ENCODE measurements at regions not wholly inside any gene's neighbourhood (a gene's known extent, or its start where the extent isn't known, plus 50 kb on each side); places are given as distances from the start of the nearest gene placed in this dataset.
"Not testable (repeated sequence)": the region's sequence is repeated elsewhere in the genome, so short reads cannot be mapped to it uniquely, and the experiment has no call there.

- DNase-seq: no peak
Observed at GRCh38 chr2:19646987-19647386, 254.8 kb downstream of the TTC32 start.

DNA sequence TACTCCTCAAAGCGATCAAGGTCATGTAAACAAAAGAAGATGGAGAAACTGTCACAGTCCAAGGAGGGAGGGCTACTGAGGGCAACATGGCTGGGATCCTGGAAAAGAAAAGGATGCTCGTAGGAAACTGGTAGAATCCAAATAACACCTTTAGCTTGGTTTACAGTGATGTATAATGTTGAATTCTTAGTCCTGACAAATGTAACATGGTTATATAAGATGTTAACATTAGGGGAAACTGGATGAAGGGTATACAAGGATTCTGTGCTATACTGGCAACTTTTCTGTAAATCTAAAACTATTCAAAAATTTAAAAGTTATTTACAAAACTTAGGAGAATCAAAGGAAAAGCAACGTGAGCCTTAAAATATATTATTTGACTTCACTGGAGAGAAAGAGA, 257.0 kb downstream of the TTC32 start:
- DNase-seq: no peak

GRCh38 chr2:19643117-19643518, 258.7 kb downstream of the TTC32 start:
- DNase-seq: no peak

- DNase-seq: no peak
Observed at GRCh38 chr2:19642501-19642900, 259.3 kb downstream of the TTC32 start.

GRCh38 chr2:19635951-19636510, 265.8 kb downstream of the TTC32 start:
- no peak for DNase-seq

GRCh38 chr2:19632403-19632991, 269.3 kb downstream of the TTC32 start:
- DNase-seq: no peak

DNA sequence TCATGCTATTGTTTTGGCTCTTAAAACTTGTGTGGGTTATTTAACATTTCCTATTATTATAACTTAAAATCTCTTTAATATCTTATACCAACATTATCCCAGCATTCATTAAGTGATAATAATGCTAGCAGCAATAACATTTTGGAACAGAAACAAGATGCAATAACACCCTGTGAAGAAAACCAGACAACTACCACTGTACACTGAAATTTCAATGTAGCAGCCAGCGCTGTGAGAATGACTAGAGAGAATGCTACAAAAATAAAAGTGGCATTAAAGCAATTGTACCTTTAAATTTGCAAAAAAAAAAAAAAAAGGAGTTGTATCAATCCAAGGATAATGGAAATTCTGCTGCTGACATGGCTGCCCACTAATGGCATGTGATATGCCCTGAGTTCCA, 269.9 kb downstream of the TTC32 start:
- DNase-seq: no peak

DNA sequence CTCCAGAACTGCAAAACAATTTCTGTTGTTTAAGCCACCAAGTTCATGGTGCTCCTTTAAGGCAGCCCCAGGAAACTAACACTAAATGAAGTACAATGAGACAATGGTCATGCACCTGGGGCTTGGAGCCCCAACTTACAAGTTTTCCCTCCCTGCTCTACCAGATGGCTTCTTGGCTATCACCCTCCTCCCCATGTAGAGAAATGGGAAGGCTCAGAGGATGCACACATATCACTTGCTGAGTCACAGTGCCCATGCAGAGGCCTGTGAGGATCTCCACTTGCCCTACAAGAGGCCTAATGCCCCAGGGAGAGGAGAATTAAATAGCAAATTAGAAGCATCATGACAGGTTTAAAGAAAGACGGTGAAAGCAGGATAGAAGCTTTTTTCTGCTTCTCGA, 270.9 kb downstream of the TTC32 start:
- no peak for DNase-seq

DNA sequence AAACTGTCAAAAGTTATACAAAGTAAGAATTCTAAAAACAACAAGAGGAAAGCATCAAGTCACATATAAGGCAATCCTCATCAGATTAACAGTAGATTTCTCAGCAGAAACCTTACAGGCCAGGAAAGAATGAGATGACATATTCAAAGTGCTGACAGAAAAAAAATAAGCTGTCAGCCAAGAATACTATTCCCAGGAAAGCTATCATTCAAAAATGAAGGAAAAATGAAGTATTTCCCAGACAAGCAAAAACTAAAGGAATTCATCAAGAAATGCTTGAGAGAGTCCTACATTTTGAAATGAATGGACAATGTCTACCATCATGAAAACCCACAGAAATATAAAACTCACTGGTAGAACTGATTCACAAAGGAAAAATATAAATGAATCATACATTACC, 268.9 kb upstream of the OSR1 start:
- no peak for DNase-seq

DNA sequence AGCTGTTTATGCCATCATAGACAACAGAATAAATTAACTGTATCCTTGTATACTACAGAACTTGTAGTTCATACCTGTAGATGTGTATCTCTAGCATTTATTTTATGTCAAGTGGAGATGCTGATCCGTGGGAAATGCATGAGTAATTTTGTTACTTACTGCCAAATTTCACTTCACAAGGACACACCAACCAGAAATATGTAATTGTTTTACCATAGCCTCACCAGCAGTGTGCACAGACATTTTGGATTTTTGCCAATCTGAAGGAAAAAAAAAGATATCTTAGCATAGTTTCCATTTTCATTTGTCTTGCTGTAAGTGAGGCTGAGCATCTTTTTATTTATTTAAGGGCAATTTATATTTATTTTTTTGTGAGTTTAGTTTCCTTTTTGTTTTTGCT, 265.1 kb upstream of the OSR1 start:
- no peak for DNase-seq

DNA sequence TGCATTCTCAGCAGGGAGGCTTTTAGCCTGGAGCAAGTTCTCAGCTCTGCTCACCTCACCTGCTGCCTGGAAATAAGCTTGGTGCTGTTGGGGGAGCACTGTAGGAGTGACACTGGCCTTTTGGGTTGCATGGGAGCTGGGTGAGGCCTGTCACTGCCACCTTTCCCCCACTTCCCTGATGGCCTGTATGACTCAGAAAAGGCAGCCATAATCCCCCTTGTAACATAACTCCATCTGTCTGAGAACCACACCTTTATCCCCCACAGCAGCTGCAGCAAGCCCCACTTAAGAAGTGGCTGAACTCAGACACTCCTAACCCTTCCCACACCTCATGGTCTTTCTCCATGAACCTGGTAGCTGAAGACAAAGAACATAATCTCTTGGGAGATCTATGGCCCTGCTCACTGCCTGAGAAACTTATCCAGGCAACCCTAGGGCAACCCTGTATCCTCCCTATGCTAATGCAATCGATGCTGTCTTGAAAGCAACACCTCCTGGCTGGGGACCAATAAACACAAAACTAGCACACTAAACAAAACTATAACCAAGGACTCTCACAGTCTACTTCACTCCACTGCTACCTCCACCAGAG, 258.9 kb upstream of the OSR1 start:
- DNase-seq: no peak

DNA sequence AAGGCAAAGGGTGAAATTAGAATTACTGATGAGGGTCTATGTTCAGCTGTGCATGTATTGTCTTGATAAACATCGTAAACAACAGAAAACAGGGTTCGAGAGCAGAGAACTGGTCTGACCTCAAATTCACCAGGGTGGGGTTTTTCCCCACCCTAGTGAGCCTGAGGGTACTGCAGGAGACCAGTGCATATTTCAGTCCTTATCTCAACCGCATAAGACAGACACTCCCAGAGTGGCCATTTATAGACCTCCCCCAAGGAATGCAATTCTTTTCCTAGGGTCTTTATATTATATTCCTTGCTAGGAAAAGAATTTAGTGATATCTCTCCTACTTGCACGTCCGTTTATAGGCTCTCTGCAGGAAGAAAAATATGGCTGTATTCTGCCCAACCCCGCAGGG, 257.0 kb upstream of the OSR1 start:
- DNase-seq: not testable (repeated sequence)

DNA sequence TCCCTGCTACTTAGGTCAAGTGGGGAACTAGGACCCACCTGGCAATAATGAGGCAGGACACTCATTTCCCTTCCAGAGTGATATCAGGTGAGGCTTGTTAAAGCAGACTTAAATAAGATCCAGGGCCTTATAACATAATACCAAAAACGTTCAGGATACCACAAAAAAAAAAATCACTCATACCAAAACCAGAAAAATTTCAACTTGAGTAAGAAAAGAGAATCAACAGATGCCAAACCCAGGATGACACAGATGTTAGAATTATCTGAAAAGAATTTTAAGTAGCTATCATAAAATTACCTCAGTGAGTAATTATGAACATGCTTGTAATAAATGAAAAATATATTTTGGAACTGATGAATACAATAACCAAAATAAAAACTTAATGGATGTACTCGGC, 255.6 kb upstream of the OSR1 start:
- no peak for DNase-seq

DNA sequence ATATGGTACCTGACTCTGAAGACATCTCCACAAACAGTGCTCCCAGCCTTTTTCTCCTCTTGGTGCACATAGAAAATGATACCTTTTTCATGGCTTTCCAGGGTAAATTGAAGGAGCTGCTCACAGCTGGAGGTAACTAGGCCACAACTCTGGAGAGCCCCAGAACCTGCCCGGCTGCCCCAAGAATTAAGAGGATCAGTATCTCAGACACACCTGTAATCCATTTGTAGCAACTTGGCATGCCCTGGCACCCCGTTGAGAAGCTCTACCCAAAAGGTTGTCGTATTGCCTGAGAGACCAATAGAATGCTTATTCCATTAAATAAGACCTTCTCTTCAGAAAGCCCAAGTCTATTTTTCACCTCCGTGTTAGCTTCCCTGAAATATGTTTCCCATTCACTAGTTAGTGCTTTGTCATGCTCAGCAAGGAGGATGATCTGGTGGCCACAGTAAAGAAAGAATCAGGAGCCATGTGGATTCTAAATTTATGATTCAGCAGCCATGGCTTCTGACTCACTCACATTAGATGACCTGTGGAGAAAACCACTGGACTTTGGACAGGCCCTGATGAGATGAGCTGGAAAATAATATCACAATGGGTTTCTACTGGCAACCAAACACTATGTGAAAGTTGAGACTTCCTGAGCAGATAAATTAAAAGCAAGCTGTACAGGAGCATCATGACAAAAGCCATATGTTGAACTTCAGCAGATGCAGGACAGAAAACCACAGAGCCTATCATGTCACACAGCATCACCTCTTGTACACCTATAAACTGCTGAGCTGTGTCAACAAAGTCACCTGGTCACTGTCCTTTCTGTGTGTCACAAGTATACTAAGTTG, 253.3 kb upstream of the OSR1 start:
- DNase-seq: no peak

DNA sequence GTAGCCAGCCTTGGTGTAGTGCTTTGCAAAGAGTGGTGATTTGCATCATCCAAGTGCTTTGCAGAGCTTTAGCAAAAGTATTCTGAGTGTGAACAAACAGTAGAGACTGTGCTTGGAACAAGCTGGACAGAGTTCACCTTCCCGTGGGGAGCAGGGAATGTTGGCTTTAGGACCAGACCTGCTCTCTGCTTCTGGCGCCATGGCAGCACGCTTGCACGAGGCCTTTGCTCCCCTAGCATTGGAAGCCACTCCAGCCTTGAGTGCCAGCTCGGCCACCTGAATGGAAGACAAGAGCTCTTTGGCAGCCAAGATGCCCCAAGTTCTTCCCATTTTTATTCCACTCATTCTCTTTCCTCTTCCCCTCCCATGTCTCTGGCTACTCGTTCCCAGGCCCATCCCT, 250.8 kb upstream of the OSR1 start:
- no peak for DNase-seq

DNA sequence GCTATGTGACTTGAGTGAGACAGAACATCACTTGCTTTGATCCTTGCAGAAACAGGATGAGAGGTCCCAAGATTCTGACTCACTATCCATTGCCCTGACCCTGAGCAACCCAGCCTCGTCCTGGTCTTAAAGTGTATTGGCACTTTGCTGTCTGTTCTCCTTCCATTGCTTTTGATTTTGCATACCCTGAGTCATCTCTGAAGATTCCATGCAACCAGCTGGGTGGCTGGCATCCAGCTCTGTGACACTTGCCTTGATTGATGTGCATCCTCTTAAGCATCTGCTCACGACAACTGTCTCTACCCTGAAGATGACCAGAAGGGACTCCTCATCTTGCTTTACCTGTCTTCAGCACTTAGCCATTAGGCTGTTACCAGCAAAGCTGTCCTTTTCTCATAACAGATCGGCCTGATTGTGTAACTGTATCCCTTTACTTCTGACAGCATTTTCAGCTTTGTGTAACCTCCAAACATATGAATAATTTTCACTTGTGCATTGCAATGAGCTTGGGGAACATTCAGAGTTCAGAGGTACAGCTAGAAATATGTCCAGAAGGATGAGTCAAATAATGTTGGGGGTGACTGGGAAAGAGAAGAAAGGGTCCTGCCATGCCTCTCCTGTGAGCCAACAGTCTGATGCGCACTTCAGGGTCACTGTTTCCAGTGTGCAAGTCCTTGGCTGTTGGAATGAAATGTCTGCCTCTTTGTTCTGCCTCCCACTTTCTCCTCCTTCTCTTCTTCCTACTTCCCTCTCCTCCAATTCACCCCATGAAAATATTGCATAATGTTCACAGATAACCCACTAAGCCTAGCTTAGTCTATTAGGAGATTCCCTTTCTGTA, 249.7 kb upstream of the OSR1 start:
- DNase-seq: no peak

DNA sequence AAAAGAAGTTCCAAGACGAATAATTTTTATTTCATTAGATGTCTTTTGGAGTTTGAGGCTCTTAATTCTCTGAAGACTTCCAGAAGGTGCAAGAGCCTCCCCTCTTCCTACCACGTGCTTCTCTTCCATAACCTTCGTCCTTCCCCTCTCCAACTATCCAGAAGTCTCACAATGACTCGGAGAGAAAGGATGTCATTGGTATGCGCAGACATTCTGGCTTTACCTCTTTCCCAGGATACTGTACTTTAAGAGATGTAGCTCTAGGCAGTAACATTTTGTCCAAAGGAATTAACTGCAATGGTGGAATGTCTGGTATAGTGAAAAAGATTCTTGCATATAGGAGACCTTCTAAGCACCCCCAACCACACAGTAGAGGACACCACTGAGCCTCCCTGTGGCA, 249.0 kb upstream of the OSR1 start:
- DNase-seq: no peak

DNA sequence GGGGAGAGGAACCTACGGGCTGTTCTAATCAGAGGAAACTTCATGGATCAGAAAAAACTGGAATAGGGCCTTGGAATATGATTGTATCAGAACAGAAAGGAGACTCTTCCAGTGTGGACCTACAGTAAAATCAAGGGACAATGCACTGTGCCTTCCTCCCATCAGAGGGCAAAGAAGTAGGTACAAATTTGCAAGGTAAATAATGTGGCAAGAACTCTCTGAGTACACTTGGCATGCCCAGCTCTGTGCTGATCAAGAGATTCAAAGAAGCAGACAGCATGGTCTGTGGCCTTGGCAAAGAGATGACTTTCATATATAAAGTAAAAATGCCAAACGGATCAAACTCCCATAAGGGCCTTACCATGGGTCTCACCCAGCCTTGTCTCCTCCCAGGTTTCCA, 242.6 kb upstream of the OSR1 start:
- no peak for DNase-seq

DNA sequence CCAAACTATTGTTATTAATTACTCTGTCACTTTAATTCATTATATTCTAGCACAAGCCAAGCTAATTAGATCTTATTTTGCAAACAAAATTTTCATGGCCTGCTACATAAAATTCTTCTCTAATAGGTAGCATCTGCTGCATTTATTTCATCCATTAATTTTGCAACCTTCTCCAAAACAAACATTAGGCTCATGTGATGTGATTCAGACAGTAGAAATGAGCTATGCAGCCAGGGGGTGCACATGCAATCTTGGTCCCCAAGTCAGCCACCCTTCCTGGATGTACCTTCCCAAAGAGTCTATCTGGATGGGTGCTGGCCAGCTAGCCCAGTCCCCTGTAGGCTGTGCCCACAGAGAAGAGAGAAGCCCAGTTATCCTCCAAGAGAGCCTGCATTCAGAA, 242.1 kb upstream of the OSR1 start:
- DNase-seq: no peak

DNA sequence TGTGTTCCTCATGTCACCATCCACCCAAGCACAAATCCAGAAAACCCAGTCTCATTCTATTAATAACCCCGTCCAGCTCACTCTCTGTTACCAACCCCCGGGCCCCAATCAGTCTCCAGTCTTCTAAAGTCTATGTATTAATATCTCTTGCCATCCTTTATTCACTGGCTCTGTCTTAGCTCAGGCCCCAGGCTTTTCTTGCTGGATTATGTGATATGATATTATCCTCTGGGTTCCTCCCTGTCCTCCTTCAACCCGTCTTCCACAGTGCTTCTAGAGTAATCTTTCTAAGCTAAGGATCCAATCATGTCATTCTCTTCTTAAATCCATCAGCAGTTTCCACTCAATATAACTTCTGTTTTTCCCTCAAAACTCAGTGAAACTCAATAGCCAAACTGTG, 240.5 kb upstream of the OSR1 start:
- DNase-seq: no peak

DNA sequence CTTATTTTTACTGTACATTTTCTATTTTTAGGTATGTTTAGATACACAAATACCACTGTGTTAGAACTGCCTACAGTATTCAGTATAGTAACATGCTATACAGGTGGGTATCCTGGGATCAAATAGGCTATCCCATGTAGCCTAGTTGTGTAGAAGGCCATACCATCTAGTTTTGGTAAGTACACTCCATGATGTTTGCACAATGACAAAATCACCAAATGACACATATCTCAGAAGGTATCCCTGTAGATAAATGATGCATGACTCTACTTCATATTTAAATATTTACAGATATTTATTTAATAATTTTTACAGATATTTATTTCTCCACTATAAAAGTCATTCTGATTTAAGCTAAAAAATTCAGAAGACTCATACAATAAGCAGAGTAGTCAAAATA, 233.8 kb upstream of the OSR1 start:
- no peak for DNase-seq

- DNase-seq: no peak
Observed at GRCh38 chr2:19589791-19590190, 231.4 kb upstream of the OSR1 start.

GRCh38 chr2:19580830-19581229, 222.4 kb upstream of the OSR1 start:
- no peak for DNase-seq

Measured in CD4-positive, alpha-beta T cell treated with Interleukin-17A for 1 hour (primary cell).